ENCODE measurements at regions not wholly inside any gene's neighbourhood (a gene's known extent, or its start where the extent isn't known, plus 50 kb on each side); places are given as distances from the start of the nearest gene placed in this dataset.
A peak's percentile ranks its signal among the peaks of the same experiment; 100 is the strongest.

DNA sequence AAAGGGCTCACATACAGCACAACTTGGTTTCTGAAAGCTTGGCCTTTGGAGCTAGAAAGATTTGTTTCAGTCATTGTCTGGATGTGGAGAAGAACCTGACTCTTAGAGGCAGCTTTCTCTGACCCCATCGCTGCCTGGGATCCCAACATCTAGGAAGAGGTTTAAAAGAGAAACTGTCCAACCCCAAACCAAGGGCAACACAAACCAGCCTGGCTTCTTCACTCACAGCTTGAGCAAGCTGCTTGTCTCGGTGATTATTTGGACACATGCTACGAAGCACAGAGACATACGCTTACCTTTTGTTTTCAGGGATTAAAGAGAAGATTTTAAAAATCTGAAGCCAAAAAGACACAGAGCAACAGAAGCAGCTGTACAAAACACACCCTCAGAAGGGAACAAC, 109.8 kb downstream of the ETS2 start:
- Histone ChIP-seq H3K4me1 (ENCODE audit: control insufficient read depth in 2 of 3, insufficient read depth in 2 of 3, low read depth in 1 of 3, low read length in 3 of 3) (peaks cover 0 to 29% (median 6%) of the 10 kb centered on the region in 3 donors), H3K9me3 (ENCODE audit: control insufficient read depth in 2 of 3, insufficient read depth in 1 of 3, low read length in 3 of 3) (no peaks in the 10 kb centered on the region), H3K36me3 (ENCODE audit: control insufficient read depth in 2 of 3, insufficient read depth in 3 of 3, low read length in 3 of 3) (no peaks in the 10 kb centered on the region), H3K9ac (ENCODE audit: low read length in 3 of 3) (no peak overlapping the region), H3K4me3 (ENCODE audit: low read length in 3 of 3) (no peak overlapping the region), H3K27me3 (ENCODE audit: control insufficient read depth, insufficient read depth, low read length) (no peaks in the 10 kb centered on the region), H3K27ac (ENCODE audit: low read depth in 2 of 2, low read length in 2 of 2) (no peak overlapping the region)
- intact Hi-C loops (cut with DNase I) = no loop called here
- DNase-seq (no peak), FAIRE-seq (no peak)
- TF ChIP-seq, protein P1, sequence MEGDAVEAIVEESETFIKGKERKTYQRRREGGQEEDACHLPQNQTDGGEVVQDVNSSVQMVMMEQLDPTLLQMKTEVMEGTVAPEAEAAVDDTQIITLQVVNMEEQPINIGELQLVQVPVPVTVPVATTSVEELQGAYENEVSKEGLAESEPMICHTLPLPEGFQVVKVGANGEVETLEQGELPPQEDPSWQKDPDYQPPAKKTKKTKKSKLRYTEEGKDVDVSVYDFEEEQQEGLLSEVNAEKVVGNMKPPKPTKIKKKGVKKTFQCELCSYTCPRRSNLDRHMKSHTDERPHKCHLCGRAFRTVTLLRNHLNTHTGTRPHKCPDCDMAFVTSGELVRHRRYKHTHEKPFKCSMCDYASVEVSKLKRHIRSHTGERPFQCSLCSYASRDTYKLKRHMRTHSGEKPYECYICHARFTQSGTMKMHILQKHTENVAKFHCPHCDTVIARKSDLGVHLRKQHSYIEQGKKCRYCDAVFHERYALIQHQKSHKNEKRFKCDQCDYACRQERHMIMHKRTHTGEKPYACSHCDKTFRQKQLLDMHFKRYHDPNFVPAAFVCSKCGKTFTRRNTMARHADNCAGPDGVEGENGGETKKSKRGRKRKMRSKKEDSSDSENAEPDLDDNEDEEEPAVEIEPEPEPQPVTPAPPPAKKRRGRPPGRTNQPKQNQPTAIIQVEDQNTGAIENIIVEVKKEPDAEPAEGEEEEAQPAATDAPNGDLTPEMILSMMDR (IDR thresholded peaks at IDR 0.05; ENCODE audit: borderline replicate concordance, extremely low read depth, insufficient read depth) = no peak

DNA sequence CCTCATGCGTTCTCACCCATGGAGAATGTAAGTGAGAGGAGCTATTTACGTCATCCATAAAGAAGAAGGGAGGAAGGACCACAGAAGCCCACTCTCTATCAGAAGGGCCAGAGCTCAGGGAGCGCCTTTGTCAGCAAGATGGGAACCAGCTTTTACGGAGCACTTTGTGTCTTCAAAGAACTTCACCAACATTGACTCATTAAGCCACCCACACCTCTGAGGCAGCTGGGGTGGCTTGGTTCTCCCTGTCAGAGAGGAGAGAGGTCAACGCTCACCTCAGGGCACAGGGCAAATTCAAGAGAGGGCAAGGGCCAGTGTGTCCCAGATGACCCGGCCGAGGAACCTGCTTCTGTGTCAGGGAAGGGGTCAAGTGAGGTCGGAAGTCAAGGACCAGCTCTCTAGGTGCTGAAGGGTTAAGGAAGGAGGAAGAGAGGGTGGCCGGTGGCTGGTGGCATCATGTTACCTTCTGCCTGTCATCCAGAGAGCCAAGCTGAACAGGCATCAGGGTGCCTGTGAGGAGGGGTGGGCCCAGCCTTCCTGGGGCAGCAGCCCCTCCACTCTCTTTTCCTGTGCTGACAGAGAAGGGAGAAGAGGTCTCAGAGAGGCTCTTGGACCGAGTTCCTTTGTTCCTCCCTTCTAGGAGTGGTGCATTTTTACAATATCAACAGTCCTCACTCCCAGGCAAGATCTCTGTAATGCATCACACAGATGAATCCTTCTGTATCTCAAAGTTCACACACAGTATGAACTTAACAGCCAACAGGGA, 109.0 kb downstream of the ETS2 start:
- Histone ChIP-seq H3K27ac (ENCODE audit: low read depth in 2 of 2, low read length in 2 of 2) (peak overlapping the region; percentile 19 to 56), H3K36me3 (ENCODE audit: control insufficient read depth in 2 of 3, insufficient read depth in 3 of 3, low read length in 3 of 3) (no peaks in the 10 kb centered on the region), H3K27me3 (ENCODE audit: control insufficient read depth, insufficient read depth, low read length) (no peaks in the 10 kb centered on the region), H3K9ac (ENCODE audit: low read length in 3 of 3) (no peak overlapping the region), H3K4me3 (ENCODE audit: low read length in 3 of 3) (no peak overlapping the region), H3K4me1 (ENCODE audit: control insufficient read depth in 2 of 3, insufficient read depth in 2 of 3, low read depth in 1 of 3, low read length in 3 of 3) (peaks cover 0 to 29% (median 6%) of the 10 kb centered on the region in 3 donors), H3K9me3 (ENCODE audit: control insufficient read depth in 2 of 3, insufficient read depth in 1 of 3, low read length in 3 of 3) (no peaks in the 10 kb centered on the region)
- TF ChIP-seq, protein P1 (IDR thresholded peaks at IDR 0.05; ENCODE audit: borderline replicate concordance, extremely low read depth, insufficient read depth) = no peak
- peak in 2 of 5 donors; percentile 48 to 67 for DNase-seq
- intact Hi-C loops (cut with DNase I) = no loop called here
- no peak for FAIRE-seq

DNA sequence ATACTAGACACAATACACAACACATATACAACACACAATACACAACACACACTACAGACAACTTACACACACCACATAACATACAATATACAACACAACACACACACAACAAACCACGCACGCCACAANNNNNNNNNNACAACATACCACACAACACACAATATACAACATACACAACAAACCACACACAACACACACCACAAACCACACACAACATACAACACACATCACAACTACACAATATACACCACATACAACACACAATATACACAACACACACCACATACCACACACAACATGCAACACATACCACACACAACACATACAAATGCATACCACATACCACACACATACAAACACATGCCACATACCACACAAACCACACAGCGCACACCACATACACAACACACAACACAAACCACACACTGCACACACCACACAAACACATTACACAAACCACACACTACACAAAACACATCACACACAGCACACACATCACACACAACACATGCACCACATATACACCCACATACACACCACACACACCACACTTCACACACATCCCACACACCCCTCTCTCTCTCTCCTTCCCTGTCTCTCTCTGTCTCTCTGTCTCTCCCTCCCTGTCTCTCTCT, 108.3 kb downstream of the ETS2 start:
- Histone ChIP-seq H3K9ac (ENCODE audit: low read length in 3 of 3) (peak overlapping the region in 2 of 3 donors; percentile 0 to 19), H3K4me3 (ENCODE audit: low read length in 3 of 3) (peak overlapping the region in 2 of 3 donors; percentile 1 to 36), H3K4me1 (ENCODE audit: control insufficient read depth in 2 of 3, insufficient read depth in 2 of 3, low read depth in 1 of 3, low read length in 3 of 3) (peaks cover 0 to 27% (median 6%) of the 10 kb centered on the region in 3 donors), H3K27ac (ENCODE audit: low read depth in 2 of 2, low read length in 2 of 2) (peak overlapping the region; percentile 78 to 85), H3K9me3 (ENCODE audit: control insufficient read depth in 2 of 3, insufficient read depth in 1 of 3, low read length in 3 of 3) (no peaks in the 10 kb centered on the region), H3K36me3 (ENCODE audit: control insufficient read depth in 2 of 3, insufficient read depth in 3 of 3, low read length in 3 of 3) (no peaks in the 10 kb centered on the region), H3K27me3 (ENCODE audit: control insufficient read depth, insufficient read depth, low read length) (no peaks in the 10 kb centered on the region)
- no peak for FAIRE-seq
- DNase-seq = no peak
- TF ChIP-seq, protein P1 (IDR thresholded peaks at IDR 0.05; ENCODE audit: borderline replicate concordance, extremely low read depth, insufficient read depth) = no peak
- intact Hi-C loops (cut with DNase I) = no loop called here

All from kidney (tissue), 13 donors.